Endothelial cell of umbilical vein (primary cell): ENCODE measurements at regions not wholly inside any gene's neighbourhood (a gene's known extent, or its start where the extent isn't known, plus 50 kb on each side); places are given as distances from the start of the nearest gene placed in this dataset.

Source experiments
- BruUV-seq: library from RNA; stranded (reverse); fragments of 400-500 nt; replicated peaks from 2 replicates; lab custom pipeline; 2021; lab: Mats Ljungman, UMichigan
- CTCF ChIA-PET: fragments of 300-600, 350-600 bp; sonication (Branson Sonifier 250); formaldehyde crosslinking; loops from one replicate; lab custom pipeline; 2021; ENCODE audit warnings: antibody characterized with exemption, inconsistent platforms; lab: Charles Lee
- POLR2A ChIA-PET: fragments of 300-600, 350-600 bp; sonication (Branson Sonifier 250); formaldehyde crosslinking; loops from one replicate; lab custom pipeline; 2021; ENCODE audit warnings: antibody characterized with exemption, inconsistent platforms; lab: Charles Lee
- DNase-seq: peaks from one replicate; pipeline ENCODE4 v3.0.0-alpha.2; 2011; ENCODE audit warnings: low read depth, low spot score
- FAIRE-seq: peaks from 2 replicates; lab custom pipeline; 2011; peaks lifted over from hg19 to GRCh38; lab: Jason Lieb, UNC
- H2AFZ ChIP-seq: 2 replicates; pipeline ENCODE4 v1.6.0; 2012; ENCODE audit warnings: low read depth, low read length, control low read depth, inconsistent platforms
- H3K27ac ChIP-seq: 2 replicates; pipeline ENCODE4 v1.5.1; 2011; ENCODE audit warnings: low read depth, mild to moderate bottlenecking, control low read depth, low read length, moderate library complexity; ENCODE audit not compliant: insufficient read depth
- H3K27me3 ChIP-seq, 2 experiments: 2 replicates each; pipeline versions ENCODE4 v1.6.0 to v1.6.1; 2011; ENCODE audit warnings: low read length in 2 of 2, mixed read lengths in 1 of 2; ENCODE audit not compliant: control insufficient read depth in 2 of 2, insufficient read depth in 2 of 2
- H3K36me3 ChIP-seq, 2 experiments: 2 replicates in 1 of 2; 3 replicates in 1 of 2; pipeline ENCODE4 v1.5.1; 2011; ENCODE audit warnings: low read length in 2 of 2, mild to moderate bottlenecking in 1 of 2, moderate library complexity in 1 of 2; ENCODE audit not compliant: control insufficient read depth in 2 of 2, insufficient read depth in 2 of 2; ENCODE audit errors: extremely low read depth in 1 of 2
- H3K4me1 ChIP-seq: 3 replicates; pipeline ENCODE4 v1.5.1; 2011; ENCODE audit warnings: mild to moderate bottlenecking, low read length; ENCODE audit not compliant: control insufficient read depth, insufficient read depth; ENCODE audit errors: extremely low read depth
- H3K4me2 ChIP-seq: 2 replicates; pipeline ENCODE4 v1.6.1; 2011; ENCODE audit warnings: low read length, control low read depth, mixed read lengths; ENCODE audit not compliant: insufficient read depth
- H3K4me3 ChIP-seq, 3 experiments: fragments of 200-600 bp in 1 of 3; sonication (generic), shearing (Covaris generic) in 1 of 3; replicated peaks in 1 of 3; 2 replicates each; pipeline ENCODE4 v1.5.1; 2011 to 2016; ENCODE audit warnings: control low read depth in 3 of 3, low read length in 3 of 3, mild to moderate bottlenecking in 2 of 3, inconsistent platforms in 1 of 3, low read depth in 1 of 3, moderate library complexity in 1 of 3; ENCODE audit not compliant: insufficient read depth in 1 of 3
- H3K79me2 ChIP-seq: 2 replicates; pipeline ENCODE4 v1.6.0; 2012; ENCODE audit warnings: low read length, inconsistent platforms; ENCODE audit not compliant: control insufficient read depth, insufficient read depth
- H3K9ac ChIP-seq: replicated peaks from 2 replicates; pipeline ENCODE3; 2011; ENCODE audit warnings: low read length, control low read depth; ENCODE audit not compliant: insufficient read depth; ENCODE audit errors: extremely low read depth
- H3K9me1 ChIP-seq: replicated peaks from 3 replicates; pipeline ENCODE4 v1.6.0; 2011; ENCODE audit warnings: mild to moderate bottlenecking, low read length; ENCODE audit not compliant: control insufficient read depth, insufficient read depth; ENCODE audit errors: extremely low read depth
- H3K9me3 ChIP-seq: replicated peaks from 2 replicates; pipeline ENCODE4 v1.5.1; 2012; ENCODE audit warnings: low read length, inconsistent platforms; ENCODE audit not compliant: control insufficient read depth, insufficient read depth
- H4K20me1 ChIP-seq: replicated peaks from 2 replicates; pipeline ENCODE3; 2011; ENCODE audit warnings: mild to moderate bottlenecking, low read length; ENCODE audit not compliant: control insufficient read depth, insufficient read depth; ENCODE audit errors: extremely low read depth
- EZH2 ChIP-seq: IDR thresholded peaks from 2 replicates; pipeline ENCODE4 v1.6.1; 2012; ENCODE audit warnings: borderline replicate concordance, low read depth, mild to moderate bottlenecking, moderate library complexity, low read length, inconsistent platforms; ENCODE audit not compliant: severe bottlenecking
- FOS ChIP-seq: IDR thresholded peaks from 2 replicates; pipeline ENCODE4 v1.6.1; 2011; ENCODE audit warnings: mild to moderate bottlenecking, low read length, moderate library complexity, borderline replicate concordance; ENCODE audit not compliant: insufficient read depth
- GATA2 ChIP-seq: IDR thresholded peaks from 2 replicates; pipeline ENCODE4 v1.7.0; 2011; ENCODE audit warnings: low read depth, mild to moderate bottlenecking, moderate library complexity, mixed read lengths, low read length; ENCODE audit not compliant: insufficient read length, insufficient read depth
- JUN ChIP-seq: IDR thresholded peaks from 2 replicates; pipeline ENCODE4 v1.6.1; 2011; ENCODE audit warnings: borderline replicate concordance, low read depth; ENCODE audit not compliant: insufficient read length, insufficient read depth
- MYC ChIP-seq: IDR thresholded peaks from one replicate; pipeline ENCODE4 v1.6.1; 2011; ENCODE audit warnings: mild to moderate bottlenecking, low read depth, low read length
- POLR2A ChIP-seq: IDR thresholded peaks from 2 replicates; pipeline ENCODE4 v1.6.1; 2012; ENCODE audit warnings: low read depth, mild to moderate bottlenecking, control low read depth, low read length
- POLR2AphosphoS5 ChIP-seq: IDR thresholded peaks from 2 replicates; pipeline ENCODE4 v1.6.1; 2012; ENCODE audit warnings: low read depth, mild to moderate bottlenecking, control low read depth, low read length, moderate library complexity; ENCODE audit not compliant: insufficient read depth
- dilution Hi-C: fragments of 300-500 bp; cut with MboI; formaldehyde crosslinking; loops from one replicate; pipeline ENCODE4 v1.15.0; 2019; ENCODE audit warnings: low sequenced_read_pairs; ENCODE audit not compliant: extremely low pct_ligation_motif_present
- intact Hi-C: fragments of 100-400 bp; cut with micrococcal nuclease; formaldehyde crosslinking; loops from one replicate; pipeline ENCODE4 v1.10.0; 2022
- TF ChIP-seq, protein P1 (sequence below): IDR thresholded peaks from 2 replicates; pipeline ENCODE4 v1.6.1; 2011; ENCODE audit not compliant: insufficient read depth, insufficient read length
- TF ChIP-seq, protein P2 (sequence below), 2 donors: IDR thresholded peaks; 1 replicate in 1 of 2; 2 replicates in 1 of 2; pipeline ENCODE4 v1.5.1; 2011; ENCODE audit warnings: low read length in 2 of 2, mild to moderate bottlenecking in 2 of 2, moderate library complexity in 2 of 2, control low read depth in 1 of 2, inconsistent platforms in 1 of 2, low read depth in 1 of 2; ENCODE audit not compliant: insufficient read depth in 1 of 2; ENCODE audit errors: extremely low read depth in 1 of 2

DNA sequence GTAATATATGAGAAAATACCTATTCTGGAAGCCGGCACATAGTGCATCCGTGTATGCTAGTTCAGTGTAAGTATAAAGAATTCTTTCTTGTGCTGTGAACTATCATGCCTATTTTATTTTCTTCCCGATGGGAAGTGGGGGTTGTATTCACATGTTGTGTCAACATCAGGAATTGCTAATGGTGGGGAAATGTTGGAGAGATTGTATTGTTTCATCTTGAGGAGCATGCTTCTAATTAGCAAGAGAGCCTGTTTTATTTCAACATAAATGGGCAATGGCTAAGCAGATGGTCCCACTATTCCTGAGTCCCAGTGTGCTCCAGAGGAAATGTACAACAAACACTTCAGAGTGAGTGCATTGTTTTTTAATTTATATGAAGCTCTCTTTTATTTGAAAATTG lies 485.2 kb downstream of the PLPP3 start:
- no peak overlapping the region for H3K27ac ChIP-seq
- dilution Hi-C loops, result no loop called here
- ChIA-PET CTCF (interaction anchor here (1.4 kb wide), 1 partner anchor 23 kb away, joined by 3 read pairs; no protein-coding TSS in a partner anchor), POLR2A (no interaction called here)
- TF ChIP-seq, protein P1, sequence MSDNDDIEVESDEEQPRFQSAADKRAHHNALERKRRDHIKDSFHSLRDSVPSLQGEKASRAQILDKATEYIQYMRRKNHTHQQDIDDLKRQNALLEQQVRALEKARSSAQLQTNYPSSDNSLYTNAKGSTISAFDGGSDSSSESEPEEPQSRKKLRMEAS, result no peak
- TF ChIP-seq FOS (no peak), MYC (no peak), EZH2 (no peak), GATA2 (no peak), POLR2AphosphoS5 (no peak), POLR2A (no peak), JUN (no peak)
- TF ChIP-seq, protein P2, sequence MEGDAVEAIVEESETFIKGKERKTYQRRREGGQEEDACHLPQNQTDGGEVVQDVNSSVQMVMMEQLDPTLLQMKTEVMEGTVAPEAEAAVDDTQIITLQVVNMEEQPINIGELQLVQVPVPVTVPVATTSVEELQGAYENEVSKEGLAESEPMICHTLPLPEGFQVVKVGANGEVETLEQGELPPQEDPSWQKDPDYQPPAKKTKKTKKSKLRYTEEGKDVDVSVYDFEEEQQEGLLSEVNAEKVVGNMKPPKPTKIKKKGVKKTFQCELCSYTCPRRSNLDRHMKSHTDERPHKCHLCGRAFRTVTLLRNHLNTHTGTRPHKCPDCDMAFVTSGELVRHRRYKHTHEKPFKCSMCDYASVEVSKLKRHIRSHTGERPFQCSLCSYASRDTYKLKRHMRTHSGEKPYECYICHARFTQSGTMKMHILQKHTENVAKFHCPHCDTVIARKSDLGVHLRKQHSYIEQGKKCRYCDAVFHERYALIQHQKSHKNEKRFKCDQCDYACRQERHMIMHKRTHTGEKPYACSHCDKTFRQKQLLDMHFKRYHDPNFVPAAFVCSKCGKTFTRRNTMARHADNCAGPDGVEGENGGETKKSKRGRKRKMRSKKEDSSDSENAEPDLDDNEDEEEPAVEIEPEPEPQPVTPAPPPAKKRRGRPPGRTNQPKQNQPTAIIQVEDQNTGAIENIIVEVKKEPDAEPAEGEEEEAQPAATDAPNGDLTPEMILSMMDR (IDR thresholded peaks at IDR 0.05; ENCODE audit: extremely low read depth in 1 of 2, insufficient read depth in 1 of 2, low read depth in 1 of 2, low read length in 2 of 2), result no peak
- H3K4me1 ChIP-seq, result no peaks in the 10 kb centered on the region
- no peak overlapping the region for H2AFZ ChIP-seq
- H3K9me1 ChIP-seq, result no peaks in the 10 kb centered on the region
- FAIRE-seq, result no peak
- no peak overlapping the region for H3K4me2 ChIP-seq
- intact Hi-C loops, result no loop called here
- no peaks in the 10 kb centered on the region for H4K20me1 ChIP-seq
- no peak overlapping the region for H3K4me3 ChIP-seq
- no peak overlapping the region for H3K9ac ChIP-seq
- H3K79me2 ChIP-seq, result no peaks in the 10 kb centered on the region
- DNase-seq, result no peak
- no peaks in the 10 kb centered on the region for H3K9me3 ChIP-seq
- no TSS peak for BruUV-seq
- no peaks in the 10 kb centered on the region for H3K27me3 ChIP-seq
- no peaks in the 10 kb centered on the region for H3K36me3 ChIP-seq
